ENCODE measurements at regions not wholly inside any gene's neighbourhood (a gene's known extent, or its start where the extent isn't known, plus 50 kb on each side); places are given as distances from the start of the nearest gene placed in this dataset.

DNA sequence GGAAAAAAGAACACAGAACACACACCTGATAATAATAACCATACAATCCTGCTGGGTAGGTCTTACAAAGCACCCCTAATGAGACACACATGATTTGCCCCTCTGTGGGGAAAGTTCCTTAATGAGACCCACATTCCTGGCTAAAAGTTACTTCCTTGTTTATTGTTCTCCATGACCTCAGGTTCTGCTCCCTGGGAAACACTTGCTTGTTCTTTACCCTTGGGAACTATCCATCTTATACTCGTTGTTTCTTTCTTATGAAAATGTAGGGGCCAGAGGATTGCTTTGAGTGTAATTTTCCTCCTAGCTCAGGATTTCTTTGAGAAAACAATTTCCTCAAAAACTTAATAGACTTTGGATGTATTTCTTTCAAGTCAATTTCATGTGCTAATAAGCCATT is 52.1 kb upstream of the PCDH10 start:
- no peak for DNase-seq
